ENCODE measurements at regions not wholly inside any gene's neighbourhood (a gene's known extent, or its start where the extent isn't known, plus 50 kb on each side); places are given as distances from the start of the nearest gene placed in this dataset.
"Not testable (repeated sequence)": the region's sequence is repeated elsewhere in the genome, so short reads cannot be mapped to it uniquely, and the experiment has no call there.

- CTCF ChIA-PET: interaction anchor here (1.1 to 1.9 kb wide), 4 partner anchors 19 to 127 kb away, joined by 3 to 6 read pairs (median 3); no protein-coding TSS in a partner anchor
These were observed 114.6 kb upstream of the KRAS start for GRCh38 chr12:25365340-25365730.

GRCh38 chr12:25364529-25365339, 114.0 kb upstream of the KRAS start:
- no peak overlapping the region for H3K4me3 ChIP-seq (ENCODE audit: low read depth, low read length)
- TF ChIP-seq CTCF (IDR thresholded peaks at IDR 0.05; ENCODE audit: insufficient read depth, low read length, missing control alignments): no peak
- CTCF ChIA-PET: interaction anchor here (0.7 to 1.1 kb wide), 3 partner anchors 16 to 126 kb away, joined by 3 read pairs; no protein-coding TSS in a partner anchor
- no peak for DNase-seq (ENCODE audit: low read depth, low spot score)
- POLR2A ChIA-PET: no interaction called here

More at GRCh38 chr12:25365340-25365730, 114.6 kb upstream of the KRAS start:
- TF ChIP-seq CTCF (IDR thresholded peaks at IDR 0.05; ENCODE audit: insufficient read depth, low read length, missing control alignments): no peak
- no peak overlapping the region for H3K4me3 ChIP-seq (ENCODE audit: low read depth, low read length)
- DNase-seq (ENCODE audit: low read depth, low spot score): no peak
- POLR2A ChIA-PET: no interaction called here

GRCh38 chr12:25362646-25363045, 111.9 kb upstream of the KRAS start:
- TF ChIP-seq CTCF (IDR thresholded peaks at IDR 0.05; ENCODE audit: insufficient read depth, low read length, missing control alignments): no peak
- no peak for DNase-seq (ENCODE audit: low read depth, low spot score)
- CTCF ChIA-PET: no interaction called here
- POLR2A ChIA-PET: interaction anchor here (0.9 kb wide), 1 partner anchor 22 kb away, joined by 4 read pairs; no protein-coding TSS in a partner anchor
- no peak overlapping the region for H3K4me3 ChIP-seq (ENCODE audit: low read depth, low read length)

GRCh38 chr12:25361511-25361910, 110.8 kb upstream of the KRAS start:
- ChIA-PET CTCF (no interaction called here), POLR2A (no interaction called here)
- no peak overlapping the region for H3K4me3 ChIP-seq (ENCODE audit: low read depth, low read length)
- no peak for TF ChIP-seq CTCF (IDR thresholded peaks at IDR 0.05; ENCODE audit: insufficient read depth, low read length, missing control alignments)
- no peak for DNase-seq (ENCODE audit: low read depth, low spot score)

GRCh38 chr12:25357595-25357994, 106.9 kb upstream of the KRAS start:
- TF ChIP-seq CTCF (IDR thresholded peaks at IDR 0.05; ENCODE audit: insufficient read depth, low read length, missing control alignments): no peak
- no peak overlapping the region for H3K4me3 ChIP-seq (ENCODE audit: low read depth, low read length)
- ChIA-PET CTCF (no interaction called here), POLR2A (no interaction called here)
- no peak for DNase-seq (ENCODE audit: low read depth, low spot score)

- CTCF ChIA-PET: interaction anchor here (1.0 kb wide), 1 partner anchor 141 kb away, joined by 3 read pairs; no protein-coding TSS in a partner anchor
- H3K4me3 ChIP-seq (ENCODE audit: low read depth, low read length); DNase-seq (ENCODE audit: low read depth, low spot score); POLR2A ChIA-PET: not testable (repeated sequence)
These were observed 102.2 kb upstream of the KRAS start for GRCh38 chr12:25352942-25353341.
